ENCODE measurements at regions not wholly inside any gene's neighbourhood (a gene's known extent, or its start where the extent isn't known, plus 50 kb on each side); places are given as distances from the start of the nearest gene placed in this dataset.

DNA sequence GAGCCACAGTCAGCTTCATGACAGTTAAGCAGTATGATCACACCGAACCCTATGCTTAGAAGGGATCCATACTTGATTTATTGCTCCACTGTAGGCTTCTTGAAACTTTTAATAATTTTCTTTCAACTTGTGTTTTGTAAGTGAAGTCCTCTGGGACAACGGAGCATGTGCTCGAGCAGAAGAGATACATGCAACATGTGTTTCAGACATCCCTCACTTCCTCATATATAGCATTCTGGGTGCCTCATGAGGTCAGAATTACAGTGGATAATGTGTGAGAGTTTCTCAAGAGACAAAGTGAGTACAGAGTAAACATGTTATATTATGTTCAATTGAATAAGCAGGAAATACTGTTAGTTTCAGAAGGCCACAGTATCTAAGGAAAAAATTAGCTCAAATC lies 893.2 kb downstream of the FAT4 start:
- Mint-ChIP-seq H3K27me3 (ENCODE audit: unreplicated experiment) (no peaks in the 10 kb centered on the region), H3K4me3 (ENCODE audit: unreplicated experiment) (no peak overlapping the region), H3K27ac (ENCODE audit: unreplicated experiment) (no peak overlapping the region), H3K36me3 (ENCODE audit: low read depth, unreplicated experiment) (no peaks in the 10 kb centered on the region), H3K9me3 (ENCODE audit: unreplicated experiment) (peaks cover 5% of the 10 kb centered on the region), H3K4me1 (ENCODE audit: unreplicated experiment) (no peaks in the 10 kb centered on the region)
- DNase-seq (ENCODE audit: low spot score), result no peak
- TF ChIP-seq, protein P1, sequence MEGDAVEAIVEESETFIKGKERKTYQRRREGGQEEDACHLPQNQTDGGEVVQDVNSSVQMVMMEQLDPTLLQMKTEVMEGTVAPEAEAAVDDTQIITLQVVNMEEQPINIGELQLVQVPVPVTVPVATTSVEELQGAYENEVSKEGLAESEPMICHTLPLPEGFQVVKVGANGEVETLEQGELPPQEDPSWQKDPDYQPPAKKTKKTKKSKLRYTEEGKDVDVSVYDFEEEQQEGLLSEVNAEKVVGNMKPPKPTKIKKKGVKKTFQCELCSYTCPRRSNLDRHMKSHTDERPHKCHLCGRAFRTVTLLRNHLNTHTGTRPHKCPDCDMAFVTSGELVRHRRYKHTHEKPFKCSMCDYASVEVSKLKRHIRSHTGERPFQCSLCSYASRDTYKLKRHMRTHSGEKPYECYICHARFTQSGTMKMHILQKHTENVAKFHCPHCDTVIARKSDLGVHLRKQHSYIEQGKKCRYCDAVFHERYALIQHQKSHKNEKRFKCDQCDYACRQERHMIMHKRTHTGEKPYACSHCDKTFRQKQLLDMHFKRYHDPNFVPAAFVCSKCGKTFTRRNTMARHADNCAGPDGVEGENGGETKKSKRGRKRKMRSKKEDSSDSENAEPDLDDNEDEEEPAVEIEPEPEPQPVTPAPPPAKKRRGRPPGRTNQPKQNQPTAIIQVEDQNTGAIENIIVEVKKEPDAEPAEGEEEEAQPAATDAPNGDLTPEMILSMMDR (IDR thresholded peaks at IDR 0.05; ENCODE audit: unreplicated experiment), result no peak

DNA sequence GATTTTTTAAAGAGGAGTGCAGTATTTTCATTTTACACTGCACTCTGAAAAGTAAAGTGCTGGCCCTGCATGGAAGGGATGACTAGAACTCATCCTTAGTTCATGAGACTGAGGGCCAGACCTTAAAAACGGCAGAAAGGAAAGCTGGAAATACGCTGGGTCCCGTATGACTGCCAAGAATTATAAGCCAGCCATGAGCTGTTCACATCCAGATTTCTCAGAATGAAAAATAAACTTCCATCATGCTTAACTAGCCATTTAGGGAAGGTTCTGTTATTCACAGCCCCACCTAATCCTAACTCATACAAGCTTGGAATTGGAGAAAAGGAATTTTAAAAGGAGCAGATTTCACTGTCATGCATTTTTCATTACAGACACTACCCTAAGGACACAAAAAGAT lies 894.4 kb downstream of the FAT4 start:
- peaks cover 5% of the 10 kb centered on the region for H3K9me3 Mint-ChIP-seq (ENCODE audit: unreplicated experiment)
- H3K4me3 Mint-ChIP-seq (ENCODE audit: unreplicated experiment), result no peak overlapping the region
- no peaks in the 10 kb centered on the region for H3K27me3 Mint-ChIP-seq (ENCODE audit: unreplicated experiment)
- TF ChIP-seq, protein P1 (IDR thresholded peaks at IDR 0.05; ENCODE audit: unreplicated experiment), result no peak
- no peak overlapping the region for H3K27ac Mint-ChIP-seq (ENCODE audit: unreplicated experiment)
- no peak for DNase-seq (ENCODE audit: low spot score)
- H3K4me1 Mint-ChIP-seq (ENCODE audit: unreplicated experiment), result no peaks in the 10 kb centered on the region
- no peaks in the 10 kb centered on the region for H3K36me3 Mint-ChIP-seq (ENCODE audit: low read depth, unreplicated experiment)

DNA sequence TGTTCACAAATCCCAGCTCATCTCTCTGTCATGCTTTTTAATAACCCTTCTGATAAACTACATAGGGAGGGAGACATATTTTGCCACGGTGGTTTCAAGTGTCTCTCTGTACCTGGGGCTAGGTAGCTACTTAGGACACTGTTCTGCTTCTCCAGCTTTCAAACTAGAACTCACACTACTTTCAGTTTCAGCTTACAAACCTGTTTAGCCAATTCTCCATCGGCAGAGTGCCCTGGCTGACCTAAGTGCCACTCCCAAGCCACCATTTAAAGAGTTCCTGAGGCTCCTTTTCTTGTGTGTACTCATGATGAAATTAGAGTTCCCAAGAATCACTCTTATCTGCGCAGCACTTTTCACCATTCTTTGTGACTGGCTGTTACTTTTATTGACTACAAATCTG lies 899.2 kb downstream of the FAT4 start:
- no peak overlapping the region for H3K4me3 Mint-ChIP-seq (ENCODE audit: unreplicated experiment)
- DNase-seq (ENCODE audit: low spot score), result no peak
- no peaks in the 10 kb centered on the region for H3K9me3 Mint-ChIP-seq (ENCODE audit: unreplicated experiment)
- no peaks in the 10 kb centered on the region for H3K27me3 Mint-ChIP-seq (ENCODE audit: unreplicated experiment)
- H3K36me3 Mint-ChIP-seq (ENCODE audit: low read depth, unreplicated experiment), result no peaks in the 10 kb centered on the region
- no peak overlapping the region for H3K27ac Mint-ChIP-seq (ENCODE audit: unreplicated experiment)
- TF ChIP-seq, protein P1 (IDR thresholded peaks at IDR 0.05; ENCODE audit: unreplicated experiment), result no peak
- no peaks in the 10 kb centered on the region for H3K4me1 Mint-ChIP-seq (ENCODE audit: unreplicated experiment)

DNA sequence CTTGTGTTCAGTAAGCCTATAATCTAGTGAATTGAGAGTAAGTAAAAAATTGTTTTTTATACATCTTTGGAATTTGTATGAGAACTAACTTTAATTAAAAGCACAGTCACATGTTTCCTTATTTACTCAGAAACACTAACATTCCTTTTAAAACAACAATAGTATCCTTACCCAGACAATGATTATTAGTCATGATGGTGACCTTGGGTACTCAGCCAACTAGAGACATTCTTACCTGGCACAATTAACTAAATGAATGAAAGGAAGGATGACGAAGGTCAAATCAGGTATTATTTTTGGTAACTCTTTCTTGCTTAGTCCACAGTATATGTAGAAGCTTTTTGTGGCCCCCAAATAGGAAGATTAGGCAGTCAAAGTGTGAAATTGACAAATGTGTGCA lies 901.0 kb downstream of the FAT4 start:
- DNase-seq (ENCODE audit: low spot score), result no peak
- no peaks in the 10 kb centered on the region for H3K27me3 Mint-ChIP-seq (ENCODE audit: unreplicated experiment)
- TF ChIP-seq, protein P1 (IDR thresholded peaks at IDR 0.05; ENCODE audit: unreplicated experiment), result no peak
- H3K9me3 Mint-ChIP-seq (ENCODE audit: unreplicated experiment), result no peaks in the 10 kb centered on the region
- H3K4me1 Mint-ChIP-seq (ENCODE audit: unreplicated experiment), result no peaks in the 10 kb centered on the region
- H3K4me3 Mint-ChIP-seq (ENCODE audit: unreplicated experiment), result no peak overlapping the region
- H3K36me3 Mint-ChIP-seq (ENCODE audit: low read depth, unreplicated experiment), result no peaks in the 10 kb centered on the region
- no peak overlapping the region for H3K27ac Mint-ChIP-seq (ENCODE audit: unreplicated experiment)

DNA sequence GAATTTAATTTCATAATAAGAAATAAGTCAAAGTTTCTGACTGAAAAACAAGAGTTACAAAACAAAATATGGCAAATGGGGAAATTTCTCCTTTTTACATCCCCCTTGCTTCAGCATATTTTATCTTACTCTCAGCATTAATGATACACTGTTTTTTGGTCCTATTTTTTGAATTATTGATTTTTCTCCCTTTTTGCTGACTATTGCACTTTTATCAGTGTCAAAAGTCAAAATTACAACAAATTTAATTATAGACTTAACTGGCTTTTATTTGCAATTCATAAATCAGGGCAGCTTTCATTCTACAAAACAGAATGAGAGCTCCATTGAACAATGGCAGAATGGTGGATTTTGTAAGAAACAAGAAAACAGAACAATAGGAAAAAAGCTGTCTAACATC lies 901.9 kb downstream of the FAT4 start:
- no peaks in the 10 kb centered on the region for H3K9me3 Mint-ChIP-seq (ENCODE audit: unreplicated experiment)
- TF ChIP-seq, protein P1 (IDR thresholded peaks at IDR 0.05; ENCODE audit: unreplicated experiment), result no peak
- H3K27me3 Mint-ChIP-seq (ENCODE audit: unreplicated experiment), result no peaks in the 10 kb centered on the region
- no peaks in the 10 kb centered on the region for H3K4me1 Mint-ChIP-seq (ENCODE audit: unreplicated experiment)
- no peak overlapping the region for H3K27ac Mint-ChIP-seq (ENCODE audit: unreplicated experiment)
- no peak overlapping the region for H3K4me3 Mint-ChIP-seq (ENCODE audit: unreplicated experiment)
- no peak for DNase-seq (ENCODE audit: low spot score)
- H3K36me3 Mint-ChIP-seq (ENCODE audit: low read depth, unreplicated experiment), result no peaks in the 10 kb centered on the region
